Activated T-helper 1 cell treated with anti-CD3 and anti-CD28 coated beads, Interleukin-12 subunit alpha, Interleukin-12 subunit beta, Interleukin-2, Interleukin-4 antibody, amounts not matched to agents 30 ng/mL and 10 ng/mL and 1 ng/mL, durations not matched to agents 14 hours and 24 hours and 36 hours (primary cell): ENCODE measurements at regions not wholly inside any gene's neighbourhood (a gene's known extent, or its start where the extent isn't known, plus 50 kb on each side); places are given as distances from the start of the nearest gene placed in this dataset.

ENCODE experiments used
- DNase-seq: peaks from one replicate; pipeline ENCODE4 v3.0.0; 2021; ENCODE audit warnings: low spot score
- H3K27ac Mint-ChIP-seq: one replicate; pipeline ENCODE4 v1.8.0; 2021; ENCODE audit warnings: mild to moderate bottlenecking, mixed read lengths
- H3K27me3 Mint-ChIP-seq: one replicate; pipeline ENCODE4 v1.8.0; 2022; ENCODE audit warnings: mild to moderate bottlenecking, moderate library complexity, mixed read lengths; ENCODE audit not compliant: insufficient read depth
- H3K36me3 Mint-ChIP-seq: one replicate; pipeline ENCODE4 v1.8.0; 2021; ENCODE audit warnings: low read depth, mixed read lengths
- H3K4me1 Mint-ChIP-seq: one replicate; pipeline ENCODE4 v1.8.0; 2021; ENCODE audit warnings: low read depth, mixed read lengths
- H3K4me3 Mint-ChIP-seq: one replicate; pipeline ENCODE4 v1.8.0; 2021; ENCODE audit warnings: mild to moderate bottlenecking, moderate library complexity, mixed read lengths
- H3K9me3 Mint-ChIP-seq: one replicate; pipeline ENCODE4 v1.8.0; 2021; ENCODE audit warnings: mixed read lengths
- intact Hi-C: fragments of 100-400 bp; cut with micrococcal nuclease; formaldehyde crosslinking; loops from one replicate; pipeline ENCODE4 v1.15.1; 2024

DNA sequence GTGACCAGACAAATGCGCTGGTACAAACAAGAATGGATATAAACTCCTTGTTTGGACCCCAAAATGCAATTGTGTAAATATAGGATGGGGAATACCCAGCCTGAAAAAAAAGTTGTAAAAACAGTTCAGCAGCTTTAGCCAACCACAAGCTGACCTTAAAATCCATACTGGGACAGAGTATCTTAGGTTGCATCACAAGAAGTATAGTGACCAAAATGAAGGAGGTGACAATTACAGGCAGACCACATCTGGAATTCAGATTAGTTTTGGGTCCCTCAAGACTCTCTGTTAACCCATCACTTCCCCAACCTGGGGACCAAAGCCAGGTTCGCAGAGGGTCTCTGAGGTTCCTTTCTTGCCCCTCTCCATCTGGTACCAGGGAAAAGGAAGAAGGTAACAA is 115.9 kb upstream of the PRR20G start:
- no peak overlapping the region for H3K4me3 Mint-ChIP-seq
- no peaks in the 10 kb centered on the region for H3K9me3 Mint-ChIP-seq
- peaks cover 4% of the 10 kb centered on the region for H3K27me3 Mint-ChIP-seq
- no peaks in the 10 kb centered on the region for H3K4me1 Mint-ChIP-seq
- DNase-seq, result no peak
- intact Hi-C loops, result no loop called here
- H3K27ac Mint-ChIP-seq, result no peak overlapping the region
- H3K36me3 Mint-ChIP-seq, result no peaks in the 10 kb centered on the region

DNA sequence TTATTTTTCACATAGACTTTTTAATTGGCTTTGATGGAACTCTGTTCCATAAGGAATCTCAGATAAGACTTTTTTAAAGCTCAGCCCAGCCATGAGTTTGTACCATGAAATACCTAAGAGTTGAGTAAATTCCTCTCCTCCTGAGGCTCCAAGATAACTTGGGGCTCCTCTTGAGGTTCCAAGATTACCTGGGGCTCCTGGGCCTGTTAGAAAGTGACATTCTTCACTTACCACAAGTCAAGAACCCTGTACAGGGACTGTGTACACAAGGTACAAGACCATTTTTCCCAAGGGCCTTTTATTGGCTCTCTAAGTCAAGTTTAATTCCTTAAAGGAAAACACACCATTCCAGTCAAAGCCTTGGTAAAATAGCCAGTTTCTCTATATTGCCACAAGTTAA is 111.3 kb upstream of the PRR20G start:
- Mint-ChIP-seq H3K27me3 (peaks cover 4% of the 10 kb centered on the region), H3K4me3 (no peak overlapping the region), H3K27ac (no peak overlapping the region), H3K36me3 (no peaks in the 10 kb centered on the region), H3K4me1 (no peaks in the 10 kb centered on the region), H3K9me3 (no peaks in the 10 kb centered on the region)
- DNase-seq, result no peak
- intact Hi-C loops, result no loop called here

DNA sequence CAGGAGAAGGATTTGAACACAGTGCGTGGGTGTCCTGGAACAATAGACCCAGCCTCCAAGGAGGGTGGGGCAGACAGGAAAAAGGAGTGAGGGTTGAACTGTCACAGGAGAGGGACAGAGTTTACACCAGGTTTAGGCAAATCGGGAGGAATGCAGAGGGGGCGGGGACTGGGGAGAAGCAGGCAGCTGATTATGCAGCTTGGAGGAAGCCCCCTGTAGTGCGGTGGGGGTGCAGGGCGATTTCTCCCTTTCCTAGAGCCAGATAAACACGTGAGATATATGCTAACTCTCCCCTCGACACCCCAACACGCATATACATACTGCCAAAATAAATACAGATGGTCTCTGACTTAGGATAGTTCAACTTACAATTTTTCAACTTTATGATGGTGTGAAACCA is 108.6 kb upstream of the PRR20G start:
- H3K27ac Mint-ChIP-seq, result no peak overlapping the region
- no peaks in the 10 kb centered on the region for H3K9me3 Mint-ChIP-seq
- no peak overlapping the region for H3K4me3 Mint-ChIP-seq
- no peak for DNase-seq
- H3K36me3 Mint-ChIP-seq, result no peaks in the 10 kb centered on the region
- H3K4me1 Mint-ChIP-seq, result no peaks in the 10 kb centered on the region
- peaks cover 4% of the 10 kb centered on the region for H3K27me3 Mint-ChIP-seq
- intact Hi-C loops, result no loop called here

DNA sequence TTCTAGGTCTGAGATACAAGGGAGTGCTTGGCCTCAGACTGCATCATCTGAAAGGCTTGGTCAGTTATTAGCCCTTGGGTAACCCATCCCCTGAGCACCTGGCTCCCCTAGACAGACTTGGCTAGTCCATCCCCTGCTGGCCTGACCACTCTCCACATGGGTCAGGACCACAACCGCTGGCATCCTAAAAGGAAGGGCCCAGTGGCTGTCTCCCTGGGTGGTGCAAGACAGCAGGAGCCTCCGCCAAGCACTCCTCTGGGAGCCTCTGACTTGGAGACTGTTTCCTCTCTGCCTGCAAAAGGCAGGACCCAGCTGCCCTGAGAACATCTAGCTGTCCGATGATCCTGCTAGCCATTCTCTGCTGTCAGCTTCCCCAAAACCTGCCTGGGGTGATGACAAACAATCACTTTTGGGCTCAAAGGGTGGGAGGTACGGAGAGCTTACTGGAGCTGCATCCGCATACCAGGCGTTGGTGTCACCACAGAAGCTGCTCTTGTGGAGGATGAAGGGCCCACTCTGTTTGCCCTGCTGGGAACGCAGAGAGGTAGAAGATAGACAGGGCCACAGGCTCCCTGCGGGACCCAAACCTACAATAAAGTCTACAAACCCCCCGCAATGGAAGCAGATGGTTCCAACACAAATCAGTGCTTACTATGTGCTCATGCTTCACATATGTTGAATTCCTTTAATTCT is 108.0 kb upstream of the PRR20G start:
- Mint-ChIP-seq H3K36me3 (no peaks in the 10 kb centered on the region), H3K9me3 (no peaks in the 10 kb centered on the region), H3K27me3 (peaks cover 4% of the 10 kb centered on the region), H3K27ac (no peak overlapping the region), H3K4me1 (no peaks in the 10 kb centered on the region), H3K4me3 (no peak overlapping the region)
- intact Hi-C loops, result no loop called here
- DNase-seq, result no peak

DNA sequence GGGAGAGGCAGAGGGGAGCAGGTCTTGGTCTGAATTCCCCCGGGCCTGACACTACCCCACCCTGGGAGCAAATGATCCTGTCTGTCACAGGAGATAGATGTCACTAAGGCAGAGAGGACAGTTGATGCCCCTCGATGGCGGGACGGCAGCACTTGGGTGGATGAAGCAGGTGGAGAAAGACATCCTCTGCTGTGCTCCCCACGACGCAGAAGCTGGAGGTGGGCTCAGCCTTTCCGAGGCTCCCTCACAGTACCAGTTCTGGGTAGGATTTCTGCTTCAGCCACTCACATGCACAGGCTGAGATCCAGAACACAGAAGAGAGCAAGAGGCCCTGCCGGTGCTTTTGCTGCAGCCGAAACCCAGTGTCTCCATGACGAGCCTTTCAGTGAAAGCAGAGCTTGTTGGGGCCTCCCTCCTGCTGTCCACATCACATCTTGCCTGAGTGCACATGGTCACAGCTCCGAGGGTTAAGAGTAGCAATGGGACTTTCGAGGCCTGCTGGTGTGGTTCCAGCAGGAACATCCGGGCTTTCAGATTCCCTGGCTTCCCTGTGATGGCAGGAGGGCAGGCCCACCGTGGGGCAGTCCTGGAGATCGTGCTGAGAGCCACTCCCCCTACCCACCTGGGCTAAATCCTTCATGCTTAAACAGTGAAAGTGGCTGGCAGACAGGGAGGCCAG is 107.3 kb upstream of the PRR20G start:
- Mint-ChIP-seq H3K4me1 (no peaks in the 10 kb centered on the region), H3K27ac (no peak overlapping the region), H3K36me3 (no peaks in the 10 kb centered on the region), H3K27me3 (no peaks in the 10 kb centered on the region), H3K4me3 (no peak overlapping the region), H3K9me3 (no peaks in the 10 kb centered on the region)
- no peak for DNase-seq
- intact Hi-C loops, result no loop called here

DNA sequence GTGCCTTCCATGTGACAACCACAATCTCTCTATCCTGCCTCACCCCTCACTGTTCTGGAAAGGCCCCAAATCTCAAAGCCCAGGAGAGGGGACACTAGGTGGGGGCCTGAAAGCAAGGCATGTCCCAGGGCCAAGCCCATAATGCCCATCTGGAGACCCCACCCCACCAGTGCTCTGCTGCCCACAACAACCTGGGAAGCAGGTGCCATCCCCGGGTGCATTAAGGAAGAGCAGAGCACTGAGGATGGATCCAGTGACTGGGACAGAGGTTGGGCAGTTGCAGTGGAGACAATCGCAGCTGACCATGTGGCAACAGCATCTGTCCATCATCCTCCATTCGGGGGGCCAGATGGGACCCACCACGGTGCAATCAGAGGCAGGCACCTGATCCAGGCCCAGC is 106.2 kb upstream of the PRR20G start:
- intact Hi-C loops, result no loop called here
- H3K4me1 Mint-ChIP-seq, result no peaks in the 10 kb centered on the region
- H3K4me3 Mint-ChIP-seq, result no peak overlapping the region
- no peak for DNase-seq
- no peak overlapping the region for H3K27ac Mint-ChIP-seq
- no peaks in the 10 kb centered on the region for H3K36me3 Mint-ChIP-seq
- no peaks in the 10 kb centered on the region for H3K27me3 Mint-ChIP-seq
- no peaks in the 10 kb centered on the region for H3K9me3 Mint-ChIP-seq

DNA sequence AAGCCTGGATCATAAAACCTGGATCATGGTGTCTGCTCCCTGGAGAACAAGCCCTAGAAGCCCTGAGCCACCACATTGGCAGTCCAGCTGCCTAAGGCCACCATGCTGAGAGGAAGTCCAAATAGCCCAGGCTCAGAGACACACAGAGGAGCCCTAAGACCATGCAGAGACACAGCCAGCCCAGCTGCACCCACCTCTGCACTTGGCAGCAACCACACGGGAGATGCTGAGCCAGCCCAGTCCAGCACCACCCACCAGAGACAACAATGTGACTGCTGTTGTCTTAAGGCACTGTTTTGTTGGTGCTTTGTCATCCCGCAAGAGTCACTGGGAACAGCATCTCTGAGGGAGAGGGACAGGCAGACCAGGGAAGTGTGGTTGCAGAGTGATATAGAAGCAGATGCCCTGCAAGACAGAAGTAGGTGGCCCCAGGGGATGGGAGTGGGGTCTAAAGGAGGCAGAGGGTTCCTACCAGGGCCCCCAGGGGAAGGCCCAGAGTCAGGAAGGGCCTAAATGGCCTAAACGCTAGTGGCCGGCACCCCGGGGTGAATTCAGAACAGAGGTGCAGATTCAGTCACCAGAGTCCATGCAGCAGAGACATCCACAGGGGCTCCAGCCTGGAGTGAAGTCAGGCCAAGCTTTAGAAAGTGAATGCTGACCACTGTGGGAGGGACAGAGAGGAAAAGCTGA is 105.4 kb upstream of the PRR20G start:
- Mint-ChIP-seq H3K36me3 (no peaks in the 10 kb centered on the region), H3K4me3 (no peak overlapping the region), H3K4me1 (no peaks in the 10 kb centered on the region), H3K27me3 (no peaks in the 10 kb centered on the region), H3K27ac (no peak overlapping the region), H3K9me3 (no peaks in the 10 kb centered on the region)
- no peak for DNase-seq
- intact Hi-C loops, result no loop called here

DNA sequence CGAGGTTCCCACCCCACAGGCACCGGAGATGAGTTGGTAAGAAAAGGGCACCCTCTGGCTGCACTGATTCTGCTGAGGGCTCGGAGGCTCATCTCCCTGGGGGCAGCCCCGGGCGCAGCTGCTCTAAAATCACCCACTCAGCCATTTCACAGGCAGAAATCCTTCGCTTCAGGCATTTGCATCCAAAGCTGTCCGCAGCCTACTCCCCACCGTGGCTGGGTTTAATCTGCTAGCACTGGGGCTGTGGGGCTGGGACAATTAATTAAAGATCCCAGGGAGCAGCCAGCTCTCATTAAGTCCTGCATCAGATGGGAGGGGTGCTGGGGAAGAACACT is 104.3 kb upstream of the PRR20G start:
- no peak for DNase-seq
- Mint-ChIP-seq H3K4me1 (no peaks in the 10 kb centered on the region), H3K36me3 (no peaks in the 10 kb centered on the region), H3K9me3 (no peaks in the 10 kb centered on the region), H3K27me3 (no peaks in the 10 kb centered on the region), H3K27ac (no peak overlapping the region), H3K4me3 (no peak overlapping the region)
- intact Hi-C loops, result no loop called here

DNA sequence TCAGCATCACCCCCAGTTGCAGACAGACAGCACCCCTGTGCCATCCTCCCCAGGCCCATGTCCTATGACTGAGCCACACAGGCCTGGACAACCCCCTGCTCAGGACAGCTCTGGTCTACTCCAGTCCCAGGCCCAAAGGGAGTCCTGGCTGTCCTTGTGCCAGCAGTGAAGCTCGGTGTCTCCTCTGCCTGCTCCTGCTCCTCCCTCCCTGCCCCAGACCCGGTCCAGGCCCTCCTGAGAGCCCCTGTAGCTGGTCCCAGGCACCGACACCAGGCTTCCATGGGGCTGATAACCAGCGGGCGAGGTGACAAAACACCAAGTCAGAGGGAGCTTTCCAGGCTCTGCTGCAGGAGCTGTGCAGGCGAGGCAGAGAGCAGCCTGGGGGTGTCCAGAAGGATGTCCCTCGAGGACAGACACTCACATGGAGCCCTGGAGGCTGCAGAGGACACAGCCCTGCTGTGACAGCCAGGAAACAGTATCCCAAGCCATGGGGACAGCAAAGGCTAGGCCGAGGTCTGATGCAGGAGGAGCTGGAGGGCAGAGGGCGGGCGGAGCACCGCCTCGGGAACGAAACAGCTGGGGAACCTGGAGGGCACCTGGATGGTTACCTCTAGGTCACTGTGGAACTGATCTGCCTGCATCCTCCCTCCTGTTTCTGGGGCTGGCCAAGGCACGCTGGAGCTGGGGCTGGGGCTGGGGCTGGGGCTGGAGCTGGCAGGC is 103.8 kb upstream of the PRR20G start:
- no peak for DNase-seq
- no peaks in the 10 kb centered on the region for H3K36me3 Mint-ChIP-seq
- no peak overlapping the region for H3K4me3 Mint-ChIP-seq
- H3K27me3 Mint-ChIP-seq, result no peaks in the 10 kb centered on the region
- intact Hi-C loops, result no loop called here
- no peaks in the 10 kb centered on the region for H3K4me1 Mint-ChIP-seq
- no peak overlapping the region for H3K27ac Mint-ChIP-seq
- H3K9me3 Mint-ChIP-seq, result no peaks in the 10 kb centered on the region

DNA sequence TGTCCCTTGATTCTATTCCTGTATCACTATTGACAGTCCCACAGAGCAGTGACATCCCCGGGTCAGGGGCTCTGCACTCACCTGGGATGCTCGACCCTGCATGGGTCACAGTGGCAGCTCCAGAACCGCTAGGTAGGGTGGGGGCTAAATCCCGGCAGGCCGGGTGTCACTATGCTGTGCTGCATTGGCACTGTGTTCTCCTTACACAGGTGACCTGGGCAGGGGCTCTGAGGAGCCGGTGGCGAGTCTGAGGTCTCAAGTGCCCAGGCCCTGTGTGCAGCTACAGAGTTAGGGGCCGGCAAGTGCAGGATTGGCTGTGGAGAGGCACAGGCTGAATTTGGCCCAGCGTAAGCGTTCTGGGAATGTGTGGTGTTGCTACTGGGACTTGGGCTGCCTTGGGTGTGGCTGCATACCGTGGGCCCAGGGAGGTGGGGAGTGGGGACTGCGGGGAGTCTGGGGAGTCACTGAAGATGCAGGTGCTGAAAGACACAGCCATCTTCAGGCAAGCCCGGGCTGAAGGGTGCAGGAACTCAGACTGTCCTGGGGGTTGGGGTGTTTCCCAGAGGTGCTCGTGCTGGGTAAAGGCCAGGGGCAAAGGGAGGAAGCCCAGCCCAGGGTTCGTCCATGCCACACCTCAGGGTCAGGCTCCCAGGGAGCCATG is 102.6 kb upstream of the PRR20G start:
- Mint-ChIP-seq H3K9me3 (no peaks in the 10 kb centered on the region), H3K4me3 (no peak overlapping the region), H3K4me1 (no peaks in the 10 kb centered on the region), H3K27ac (no peak overlapping the region), H3K27me3 (no peaks in the 10 kb centered on the region), H3K36me3 (no peaks in the 10 kb centered on the region)
- intact Hi-C loops, result no loop called here
- DNase-seq, result no peak

DNA sequence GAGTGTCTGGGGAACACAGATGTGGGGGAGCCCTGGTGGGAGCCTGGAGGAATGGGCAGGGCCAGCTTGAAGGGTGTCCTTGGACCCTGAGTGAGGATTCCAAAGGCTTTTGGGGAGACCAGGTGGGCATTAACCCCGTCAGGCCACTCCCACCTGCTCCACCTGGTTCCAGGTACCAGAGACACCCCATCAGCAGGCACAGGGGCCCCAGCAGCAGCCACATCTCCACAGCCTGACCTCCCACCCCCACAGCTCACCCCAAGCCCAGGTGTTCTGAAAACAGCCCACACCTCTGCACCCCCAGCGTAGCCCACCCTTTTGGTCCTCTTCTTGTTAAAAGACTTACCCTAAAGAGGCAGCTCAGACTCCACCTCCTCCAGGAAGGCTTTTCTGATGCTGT is 102.1 kb upstream of the PRR20G start:
- H3K9me3 Mint-ChIP-seq, result no peaks in the 10 kb centered on the region
- H3K36me3 Mint-ChIP-seq, result no peaks in the 10 kb centered on the region
- H3K27ac Mint-ChIP-seq, result no peak overlapping the region
- no peak overlapping the region for H3K4me3 Mint-ChIP-seq
- DNase-seq, result no peak
- intact Hi-C loops, result no loop called here
- H3K27me3 Mint-ChIP-seq, result no peaks in the 10 kb centered on the region
- H3K4me1 Mint-ChIP-seq, result no peaks in the 10 kb centered on the region

DNA sequence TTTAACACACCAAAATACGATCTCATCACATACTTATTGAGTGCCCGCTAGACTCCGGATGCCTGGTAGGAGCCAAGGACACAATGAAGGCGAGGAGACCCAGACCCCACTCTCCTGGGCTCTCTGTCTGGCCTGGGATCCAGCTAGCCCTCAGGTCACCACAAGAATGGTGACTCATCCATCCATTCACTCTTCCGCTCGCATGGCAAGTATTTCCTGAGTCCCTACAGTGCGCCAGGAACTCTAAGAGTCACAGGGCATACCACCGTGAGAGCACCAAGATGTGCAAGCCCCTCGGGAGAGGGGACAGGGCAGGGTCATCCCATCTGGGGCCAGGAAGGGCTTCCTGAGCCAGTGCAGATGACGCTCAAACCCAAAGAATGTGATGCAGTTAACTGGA is 101.6 kb upstream of the PRR20G start:
- Mint-ChIP-seq H3K4me3 (no peak overlapping the region), H3K27me3 (no peaks in the 10 kb centered on the region), H3K27ac (no peak overlapping the region), H3K4me1 (no peaks in the 10 kb centered on the region), H3K36me3 (no peaks in the 10 kb centered on the region), H3K9me3 (no peaks in the 10 kb centered on the region)
- intact Hi-C loops, result no loop called here
- DNase-seq, result no peak

DNA sequence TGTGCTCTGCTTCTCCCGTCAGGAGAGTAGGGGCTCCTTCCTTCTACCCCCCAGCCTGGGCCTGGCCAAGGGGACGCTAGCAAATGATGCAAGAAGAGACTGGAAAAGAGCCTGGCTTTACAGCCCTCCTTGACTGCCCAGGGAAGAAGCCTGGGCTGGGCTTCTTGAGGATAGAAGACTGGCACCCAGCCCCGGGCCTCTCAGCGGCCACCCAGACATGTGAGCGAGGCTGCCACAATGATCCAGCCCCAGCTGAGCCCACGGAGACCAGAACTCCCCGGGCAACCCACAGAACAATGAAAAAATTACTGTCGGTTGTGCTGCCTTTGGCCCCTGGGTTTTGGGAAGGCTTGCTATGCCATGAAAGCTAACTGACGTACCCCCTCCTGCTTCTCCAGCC is 100.6 kb upstream of the PRR20G start:
- Mint-ChIP-seq H3K9me3 (no peaks in the 10 kb centered on the region), H3K36me3 (no peaks in the 10 kb centered on the region), H3K27me3 (no peaks in the 10 kb centered on the region), H3K4me3 (no peak overlapping the region), H3K4me1 (no peaks in the 10 kb centered on the region), H3K27ac (no peak overlapping the region)
- intact Hi-C loops, result no loop called here
- no peak for DNase-seq
